Kidney epithelial cell (primary cell): ENCODE measurements at regions not wholly inside any gene's neighbourhood (a gene's known extent, or its start where the extent isn't known, plus 50 kb on each side); places are given as distances from the start of the nearest gene placed in this dataset.
"Not testable (repeated sequence)": the region's sequence is repeated elsewhere in the genome, so short reads cannot be mapped to it uniquely, and the experiment has no call there.

Experiments used
- DNase-seq: peaks from one replicate; pipeline ENCODE4 v3.0.0-alpha.2; 2010; ENCODE audit warnings: low read depth
- H3K27me3 ChIP-seq: 2 replicates; pipeline ENCODE4 v1.6.0; 2011; ENCODE audit warnings: low read length; ENCODE audit not compliant: control insufficient read depth, insufficient read depth
- H3K36me3 ChIP-seq: 2 replicates; pipeline ENCODE4 v1.5.1; 2011; ENCODE audit warnings: low read length; ENCODE audit not compliant: control insufficient read depth, insufficient read depth
- H3K4me3 ChIP-seq: 2 replicates; pipeline ENCODE4 v1.5.1; 2011; ENCODE audit warnings: low read depth, mild to moderate bottlenecking, control low read depth, low read length
- CTCF ChIP-seq: IDR thresholded peaks from 2 replicates; pipeline ENCODE4 v1.5.1; 2011; ENCODE audit warnings: mild to moderate bottlenecking, moderate library complexity, low read length, control low read depth, inconsistent platforms; ENCODE audit not compliant: insufficient read depth, poor library complexity, severe bottlenecking

GRCh38 chr6:167219967-167220512 is 62.3 kb upstream of the GPR31 start:
- DNase-seq: no peak
- TF ChIP-seq CTCF: no peak
- Histone ChIP-seq H3K27me3 (no peaks in the 10 kb centered on the region), H3K36me3 (no peaks in the 10 kb centered on the region), H3K4me3 (no peak overlapping the region)

GRCh38 chr6:167221400-167222201 is 63.8 kb upstream of the GPR31 start:
- no peak overlapping the region for H3K4me3 ChIP-seq
- TF ChIP-seq CTCF: no peak
- DNase-seq: no peak

GRCh38 chr6:167225566-167226382 is 65.3 kb upstream of the UNC93A start:
- not testable (repeated sequence) for H3K27me3 ChIP-seq, DNase-seq, H3K4me3 ChIP-seq, H3K36me3 ChIP-seq

More at GRCh38 chr6:167221400-167222201, 63.8 kb upstream of the GPR31 start:
- Histone ChIP-seq H3K27me3 (no peaks in the 10 kb centered on the region), H3K36me3 (no peaks in the 10 kb centered on the region)

GRCh38 chr6:167226383-167226685 is 64.8 kb upstream of the UNC93A start:
- DNase-seq: no peak
- Histone ChIP-seq H3K4me3 (no peak overlapping the region), H3K27me3 (no peaks in the 10 kb centered on the region), H3K36me3 (no peaks in the 10 kb centered on the region)
- TF ChIP-seq CTCF: no peak

- Histone ChIP-seq H3K36me3 (no peaks in the 10 kb centered on the region), H3K27me3 (no peaks in the 10 kb centered on the region), H3K4me3 (no peak overlapping the region)
- no peak for DNase-seq
- TF ChIP-seq CTCF: no peak
These were observed 64.3 kb upstream of the UNC93A start for GRCh38 chr6:167226791-167227190.

- no peaks in the 10 kb centered on the region for H3K27me3 ChIP-seq
- DNase-seq: no peak
- H3K36me3 ChIP-seq: no peaks in the 10 kb centered on the region
- H3K4me3 ChIP-seq: no peak overlapping the region
- TF ChIP-seq CTCF: no peak
These were observed 63.1 kb upstream of the UNC93A start for GRCh38 chr6:167227984-167228383.
